Renal cortex interstitium (tissue), 11 donors: ENCODE measurements at regions not wholly inside any gene's neighbourhood (a gene's known extent, or its start where the extent isn't known, plus 50 kb on each side); places are given as distances from the start of the nearest gene placed in this dataset.

Source experiments
- DNase-seq, 11 donors: peaks; one replicate each; pipeline ENCODE4 v3.0.0-alpha.2; 2013; ENCODE audit warnings: low read depth in 9 of 11, low spot score in 4 of 11; ENCODE audit errors: extremely low read depth in 1 of 11

DNA sequence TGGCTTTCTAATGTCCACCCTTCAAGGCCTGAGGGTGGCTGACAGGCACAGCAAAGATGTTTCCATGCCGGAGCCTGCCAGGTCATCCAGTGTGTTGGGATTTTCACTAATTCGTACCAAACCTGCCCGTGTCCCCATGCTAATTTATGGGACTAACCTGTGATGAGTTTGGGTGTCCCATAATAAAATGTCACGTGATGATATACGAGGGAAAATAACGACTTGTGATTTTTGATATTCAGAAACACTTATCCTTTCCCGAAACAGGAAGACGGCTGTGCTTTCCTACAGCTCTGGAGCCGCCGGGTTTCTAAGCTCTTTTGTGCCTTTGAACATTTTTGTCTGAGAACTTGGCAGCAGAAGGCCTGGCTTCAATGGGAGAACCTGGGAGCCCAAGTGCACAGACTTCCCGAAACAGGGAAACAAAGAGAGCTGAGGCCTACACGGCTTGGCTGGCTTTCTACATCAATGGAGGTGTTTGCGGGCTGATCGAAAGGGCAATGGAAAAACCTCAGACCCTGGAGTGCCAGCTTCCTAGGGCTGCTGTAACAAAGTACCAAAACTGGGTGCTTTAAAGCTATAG lies 171.9 kb upstream of the JARID2 start:
- DNase-seq: no peak

GRCh38 chr6:15074806-15075205 lies 171.1 kb upstream of the JARID2 start:
- DNase-seq: no peak

DNA sequence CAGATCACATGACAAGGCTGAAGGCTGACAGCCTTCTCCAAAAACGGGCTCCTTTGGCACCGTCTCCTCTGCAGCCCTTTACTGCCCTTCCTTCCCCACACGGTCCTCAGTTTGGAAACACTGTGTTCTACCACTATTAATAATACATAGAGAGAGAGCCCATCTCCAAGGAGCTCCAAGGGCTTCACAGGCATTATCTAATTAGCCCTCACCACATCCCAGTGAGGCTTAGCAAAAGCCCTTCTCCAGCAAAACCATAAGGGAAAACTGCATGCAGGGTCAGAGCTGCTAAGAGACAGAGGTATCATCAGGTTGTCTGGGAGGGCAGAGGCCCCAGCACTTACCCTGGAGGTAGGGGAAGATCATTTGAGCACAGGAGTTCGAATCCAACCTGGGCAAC lies 169.3 kb upstream of the JARID2 start:
- no peak for DNase-seq

- DNase-seq: peak in 1 of 11 donors; percentile 27
These were observed 168.9 kb upstream of the JARID2 start for GRCh38 chr6:15077006-15077405.

GRCh38 chr6:15077961-15078360 lies 167.9 kb upstream of the JARID2 start:
- DNase-seq: no peak

DNA sequence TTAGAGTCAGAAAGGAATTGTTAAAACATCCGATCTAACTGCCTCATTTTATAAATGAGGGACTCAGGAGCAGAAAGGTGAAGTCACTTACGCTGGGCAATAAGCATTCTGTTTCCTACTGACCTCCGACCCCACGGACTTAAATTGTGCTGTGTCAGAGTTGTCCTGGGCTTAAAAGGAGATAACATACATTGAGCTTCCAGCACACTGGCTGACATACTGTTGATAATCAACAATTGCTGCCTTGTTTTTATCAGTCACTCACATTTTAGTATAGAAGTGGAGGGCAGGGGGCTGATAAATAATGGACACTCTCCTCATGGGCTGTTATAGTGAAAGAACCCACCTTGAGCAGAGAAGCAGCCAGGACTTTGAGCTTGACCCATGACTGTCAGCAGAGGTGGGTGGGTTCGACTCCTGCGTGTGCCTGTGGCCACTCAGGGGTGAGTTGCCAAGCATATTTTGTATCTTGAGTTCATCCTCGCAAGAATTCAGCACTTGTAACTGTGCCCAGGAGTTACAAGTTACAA lies 166.5 kb upstream of the JARID2 start:
- no peak for DNase-seq

DNA sequence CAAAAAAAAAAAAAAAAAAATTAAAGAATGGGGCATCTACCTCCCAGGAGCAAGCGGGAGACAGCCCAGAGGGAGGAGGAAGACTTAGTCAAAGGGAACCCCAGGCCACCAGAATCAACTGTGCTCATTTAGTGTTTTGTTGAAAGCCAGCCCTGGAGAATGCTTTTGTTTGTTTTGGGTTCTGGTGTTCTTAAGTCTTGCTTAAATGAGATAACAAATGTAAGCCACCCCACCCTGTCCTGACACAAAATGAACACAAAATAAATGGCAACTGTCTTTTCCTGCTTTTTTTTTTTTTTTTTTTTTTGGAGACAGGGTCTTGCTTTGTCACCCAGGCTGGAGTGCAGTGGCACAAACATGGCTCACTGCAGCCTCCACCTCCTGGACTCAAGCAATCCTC lies 165.0 kb upstream of the JARID2 start:
- no peak for DNase-seq

GRCh38 chr6:15081447-15081846 lies 164.4 kb upstream of the JARID2 start:
- DNase-seq: no peak

- no peak for DNase-seq
These were observed 163.2 kb upstream of the JARID2 start for GRCh38 chr6:15082708-15083107.

GRCh38 chr6:15086348-15087158 lies 159.3 kb upstream of the JARID2 start:
- DNase-seq: no peak

- DNase-seq: no peak
These were observed 158.7 kb upstream of the JARID2 start for GRCh38 chr6:15087186-15087589.

DNA sequence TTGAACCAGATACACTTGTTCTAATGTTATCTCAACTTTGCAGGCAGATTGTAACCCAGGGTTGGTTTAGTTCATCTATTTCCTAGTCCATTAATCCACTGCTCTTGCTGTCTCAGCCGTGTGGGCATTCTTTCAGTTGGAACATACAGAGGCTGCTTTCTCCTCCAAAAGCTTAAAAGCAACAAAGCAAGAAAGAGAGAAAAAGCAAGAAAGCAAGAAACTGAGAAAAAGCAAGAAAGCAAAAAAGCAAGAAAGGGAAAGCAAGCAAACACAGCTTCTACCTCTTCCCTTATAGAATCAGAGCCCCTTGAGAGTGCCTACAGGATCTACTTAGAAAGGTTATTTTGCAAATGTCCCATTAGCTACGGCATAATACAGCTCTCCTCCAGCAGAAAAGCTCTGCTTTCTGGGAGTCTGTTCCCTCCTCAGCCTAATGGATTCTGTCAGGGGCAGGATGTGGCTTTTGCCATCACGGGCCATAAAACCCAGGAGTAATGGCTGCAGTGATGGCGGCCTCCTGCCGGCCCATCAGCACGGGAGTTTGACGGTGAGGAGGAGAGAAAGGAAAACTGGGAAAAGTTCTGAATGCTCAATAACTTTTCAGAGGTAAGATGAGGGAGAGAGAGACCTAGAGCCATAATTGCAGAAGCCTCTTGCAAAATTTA lies 156.8 kb upstream of the JARID2 start:
- peak in 8 of 11 donors; percentile 42 to 77 (median 66) for DNase-seq

GRCh38 chr6:15089569-15090144 lies 156.2 kb upstream of the JARID2 start:
- DNase-seq: peak in 3 of 11 donors; percentile 29 to 39 (median 33)

GRCh38 chr6:15090145-15090579 lies 155.7 kb upstream of the JARID2 start:
- DNase-seq: peak in 3 of 11 donors; percentile 26 to 46 (median 35)

- DNase-seq: no peak
These were observed 155.0 kb upstream of the JARID2 start for GRCh38 chr6:15090745-15091384.

GRCh38 chr6:15096894-15097837 lies 148.7 kb upstream of the JARID2 start:
- no peak for DNase-seq

DNA sequence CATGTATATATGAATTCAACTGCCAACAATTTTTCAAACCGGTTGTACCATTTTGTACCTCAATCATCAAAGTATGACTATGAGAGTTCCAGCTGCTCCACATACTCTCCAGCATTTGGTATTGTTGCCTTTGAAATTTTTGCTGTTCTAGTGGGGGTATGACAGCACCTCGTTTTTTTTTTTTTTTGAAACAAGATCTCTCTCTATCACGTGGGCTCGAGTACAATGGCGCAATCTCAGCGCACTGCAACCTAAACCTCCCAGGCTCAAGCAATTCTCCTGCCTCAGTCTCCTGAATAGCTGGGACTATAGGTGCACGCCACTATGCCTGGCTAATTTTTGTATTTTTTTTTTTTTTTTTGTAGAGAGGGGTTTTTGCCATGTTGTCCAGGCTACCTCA lies 144.7 kb upstream of the JARID2 start:
- DNase-seq: no peak

GRCh38 chr6:15102241-15102640 lies 143.6 kb upstream of the JARID2 start:
- DNase-seq: no peak
